ENCODE measurements at regions not wholly inside any gene's neighbourhood (a gene's known extent, or its start where the extent isn't known, plus 50 kb on each side); places are given as distances from the start of the nearest gene placed in this dataset.

- no peak for TF ChIP-seq EZH2phosphoT487 (IDR thresholded peaks at IDR 0.05; ENCODE audit: borderline replicate concordance, low read length)
- TF ChIP-seq, protein P1, sequence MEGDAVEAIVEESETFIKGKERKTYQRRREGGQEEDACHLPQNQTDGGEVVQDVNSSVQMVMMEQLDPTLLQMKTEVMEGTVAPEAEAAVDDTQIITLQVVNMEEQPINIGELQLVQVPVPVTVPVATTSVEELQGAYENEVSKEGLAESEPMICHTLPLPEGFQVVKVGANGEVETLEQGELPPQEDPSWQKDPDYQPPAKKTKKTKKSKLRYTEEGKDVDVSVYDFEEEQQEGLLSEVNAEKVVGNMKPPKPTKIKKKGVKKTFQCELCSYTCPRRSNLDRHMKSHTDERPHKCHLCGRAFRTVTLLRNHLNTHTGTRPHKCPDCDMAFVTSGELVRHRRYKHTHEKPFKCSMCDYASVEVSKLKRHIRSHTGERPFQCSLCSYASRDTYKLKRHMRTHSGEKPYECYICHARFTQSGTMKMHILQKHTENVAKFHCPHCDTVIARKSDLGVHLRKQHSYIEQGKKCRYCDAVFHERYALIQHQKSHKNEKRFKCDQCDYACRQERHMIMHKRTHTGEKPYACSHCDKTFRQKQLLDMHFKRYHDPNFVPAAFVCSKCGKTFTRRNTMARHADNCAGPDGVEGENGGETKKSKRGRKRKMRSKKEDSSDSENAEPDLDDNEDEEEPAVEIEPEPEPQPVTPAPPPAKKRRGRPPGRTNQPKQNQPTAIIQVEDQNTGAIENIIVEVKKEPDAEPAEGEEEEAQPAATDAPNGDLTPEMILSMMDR (conservative IDR thresholded peaks at IDR 0.05; ENCODE audit: low read depth, low read length) = no peak
These were observed 73.1 kb upstream of the PDE1C start for GRCh38 chr7:32143301-32143700.

Measured in PC-3 (cell line).